IgD-negative memory B cell (primary cell): ENCODE measurements at regions not wholly inside any gene's neighbourhood (a gene's known extent, or its start where the extent isn't known, plus 50 kb on each side); places are given as distances from the start of the nearest gene placed in this dataset.

Experiments used
- H3K27ac Mint-ChIP-seq, 3 donors: one replicate each; pipeline ENCODE4 v1.8.0; 2020 to 2022; ENCODE audit warnings: mild to moderate bottlenecking in 3 of 3, mixed read lengths in 3 of 3, moderate library complexity in 1 of 3
- H3K27me3 Mint-ChIP-seq: one replicate; pipeline ENCODE4 v1.8.0; 2021; ENCODE audit warnings: mixed read lengths
- H3K36me3 Mint-ChIP-seq: one replicate; pipeline ENCODE4 v1.8.0; 2020; ENCODE audit warnings: mild to moderate bottlenecking, mixed read lengths
- H3K4me1 Mint-ChIP-seq, 3 donors: one replicate each; pipeline ENCODE4 v1.8.0; 2020 to 2022; ENCODE audit warnings: mixed read lengths in 3 of 3, mild to moderate bottlenecking in 1 of 3
- H3K4me3 Mint-ChIP-seq, 4 donors: one replicate each; pipeline ENCODE4 v1.8.0; 2020 to 2022; ENCODE audit warnings: mild to moderate bottlenecking in 4 of 4, mixed read lengths in 4 of 4, moderate library complexity in 3 of 4
- H3K9me3 Mint-ChIP-seq, 3 donors: one replicate each; pipeline ENCODE4 v1.8.0; 2020 to 2021; ENCODE audit warnings: mixed read lengths in 3 of 3, mild to moderate bottlenecking in 1 of 3

- no peak overlapping the region for H3K27ac Mint-ChIP-seq
- peaks cover 0 to 2% (median 0%) of the 10 kb centered on the region in 3 donors for H3K4me1 Mint-ChIP-seq
- H3K9me3 Mint-ChIP-seq: peaks cover 0 to 2% (median 0%) of the 10 kb centered on the region in 3 donors
- H3K36me3 Mint-ChIP-seq: peaks cover 2% of the 10 kb centered on the region
- H3K4me3 Mint-ChIP-seq: no peak overlapping the region
- no peaks in the 10 kb centered on the region for H3K27me3 Mint-ChIP-seq
These were observed 51.0 kb upstream of the RGS8 start for GRCh38 chr1:182735343-182735742.

DNA sequence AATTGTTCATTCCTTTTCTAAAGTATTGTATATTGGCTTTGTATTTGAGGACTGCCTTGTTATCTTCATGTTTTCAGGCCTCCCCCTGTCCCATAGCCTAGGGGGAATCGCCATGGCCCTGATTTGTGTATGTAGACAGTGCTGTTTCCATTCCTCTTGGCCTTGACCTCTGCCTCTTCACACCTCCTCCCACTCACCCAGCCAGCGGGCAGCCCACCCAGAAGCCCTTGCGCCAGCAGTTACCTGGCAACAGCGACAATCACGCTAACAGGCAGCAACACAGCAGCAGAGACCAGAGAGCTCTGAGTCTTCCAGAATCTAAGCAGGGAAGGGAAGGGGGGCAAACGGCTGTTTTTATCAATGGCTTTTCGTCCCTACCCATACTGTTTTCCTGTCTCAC, 50.0 kb upstream of the NPL start:
- H3K27ac Mint-ChIP-seq: peak overlapping the region in 1 of 3 donors; percentile 56
- H3K9me3 Mint-ChIP-seq: peaks cover 0 to 2% (median 0%) of the 10 kb centered on the region in 3 donors
- no peaks in the 10 kb centered on the region for H3K27me3 Mint-ChIP-seq
- peaks cover 2% of the 10 kb centered on the region for H3K36me3 Mint-ChIP-seq
- H3K4me3 Mint-ChIP-seq: no peak overlapping the region
- peaks cover 0 to 2% (median 0%) of the 10 kb centered on the region in 3 donors for H3K4me1 Mint-ChIP-seq
